HG03064 (cell line): ENCODE measurements at regions not wholly inside any gene's neighbourhood (a gene's known extent, or its start where the extent isn't known, plus 50 kb on each side); places are given as distances from the start of the nearest gene placed in this dataset.
"Not testable (repeated sequence)": the region's sequence is repeated elsewhere in the genome, so short reads cannot be mapped to it uniquely, and the experiment has no call there.

Experiments
- ATAC-seq: cut with Tn5 transposase; IDR thresholded peaks from one replicate; pipeline ENCODE4 v1.9.1; 2021; ENCODE audit warnings: low read depth; ENCODE audit not compliant: unreplicated experiment

DNA sequence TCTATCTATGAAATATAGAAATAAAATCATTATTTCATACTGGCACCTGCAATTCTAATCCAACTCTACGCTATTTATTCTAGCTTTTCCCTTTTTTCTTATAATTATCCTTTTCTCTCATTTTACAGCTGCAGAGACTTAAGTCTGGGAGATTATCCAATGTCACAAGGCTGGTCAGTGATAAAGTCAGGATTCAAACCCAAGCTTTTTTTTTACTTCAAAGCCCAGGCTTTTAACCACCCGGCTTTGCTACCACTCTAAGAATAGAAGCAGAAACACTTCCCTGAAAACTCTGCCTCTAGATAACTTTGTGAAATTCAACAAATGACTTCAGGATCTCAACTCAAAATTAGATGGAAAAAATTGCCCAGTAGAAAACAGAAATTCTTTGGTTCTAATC is 552.5 kb downstream of the IPMK start:
- ATAC-seq = no peak

DNA sequence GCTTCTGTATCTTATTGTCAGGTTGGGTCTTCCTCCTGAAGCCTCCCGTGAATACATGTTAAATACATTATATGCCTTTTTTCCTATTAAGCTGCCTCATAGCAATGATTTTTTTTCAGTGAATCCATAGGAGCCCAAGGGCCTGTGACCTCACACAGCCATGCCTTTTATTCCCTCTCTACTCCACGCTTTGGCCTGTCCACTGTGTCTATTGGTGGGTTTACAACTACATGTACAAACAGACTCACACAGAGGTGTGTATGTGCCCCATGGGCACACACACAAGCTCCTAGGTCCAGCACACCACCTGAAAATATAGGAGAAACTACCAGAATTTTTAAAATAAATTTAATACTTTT is 560.4 kb downstream of the IPMK start:
- no peak for ATAC-seq

DNA sequence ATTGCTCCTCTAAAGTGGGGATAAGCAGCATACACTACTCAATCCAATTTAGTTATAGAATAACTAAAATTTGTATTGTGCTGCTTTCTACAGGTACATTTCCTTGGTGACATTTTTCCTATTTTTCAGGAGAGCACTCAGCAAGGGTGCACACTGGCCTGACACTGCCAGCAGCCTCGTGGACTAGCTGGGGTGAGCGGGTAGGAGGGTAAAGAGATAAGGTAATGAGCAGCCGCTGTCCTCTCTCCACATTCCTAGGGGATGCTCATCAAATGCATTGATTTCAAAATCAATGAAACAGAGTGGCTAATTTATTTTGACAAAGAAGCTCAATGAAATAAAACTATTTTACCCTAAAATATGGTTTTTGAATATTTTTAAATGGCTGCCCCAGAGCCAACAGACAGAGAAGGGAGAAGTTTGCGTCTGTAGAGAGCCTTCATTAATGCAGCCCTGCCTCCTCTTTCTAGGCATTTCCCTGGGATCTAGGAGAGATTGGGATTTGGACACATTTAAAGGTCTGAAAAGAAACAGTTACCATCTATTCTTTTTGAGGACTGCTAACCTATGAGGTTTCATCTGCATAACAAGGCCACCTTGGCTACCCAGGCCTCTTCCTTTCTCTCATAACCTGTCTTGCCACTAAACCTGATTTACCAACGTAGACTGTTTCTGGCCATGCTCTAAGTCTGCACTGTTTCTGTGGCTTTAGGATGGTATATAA is 561.0 kb downstream of the IPMK start:
- ATAC-seq = no peak

DNA sequence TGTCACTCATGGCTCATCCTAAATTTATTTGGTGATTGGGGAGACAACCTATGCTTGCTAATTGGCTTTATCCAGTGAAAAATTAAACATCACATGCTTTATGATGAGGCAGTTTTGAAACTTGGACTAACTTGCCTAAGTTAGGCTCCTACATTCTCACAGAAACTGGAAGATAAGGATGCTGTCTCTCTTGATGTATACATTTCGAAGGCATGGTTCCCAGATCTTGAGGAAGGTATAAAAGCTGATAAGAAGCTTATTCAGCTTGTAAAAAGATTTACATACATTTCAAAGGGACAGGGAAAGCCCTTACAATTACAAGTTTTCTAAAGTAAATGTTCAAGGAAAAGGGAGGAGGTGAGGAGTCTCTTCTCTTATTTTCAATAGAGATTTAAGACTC is 561.7 kb downstream of the IPMK start:
- no peak for ATAC-seq

DNA sequence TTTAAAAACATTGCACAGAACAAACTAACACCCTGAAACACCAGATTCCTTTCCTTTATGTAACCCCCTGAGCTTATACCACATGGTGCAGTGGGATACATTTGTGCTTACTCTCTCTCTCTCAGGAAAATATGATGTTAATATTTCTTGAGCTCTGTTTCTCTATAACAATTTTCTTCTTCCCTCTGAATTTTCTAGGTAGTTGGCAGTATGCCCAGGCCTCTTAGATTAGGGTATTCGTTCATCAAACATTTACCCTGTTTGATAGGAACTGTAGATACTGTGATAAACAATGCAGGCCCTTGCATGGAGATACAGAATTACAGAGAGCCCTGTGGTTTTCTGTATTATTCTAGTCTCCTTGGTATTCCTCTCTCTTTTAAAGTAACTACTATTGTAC is 567.8 kb downstream of the IPMK start:
- no peak for ATAC-seq

DNA sequence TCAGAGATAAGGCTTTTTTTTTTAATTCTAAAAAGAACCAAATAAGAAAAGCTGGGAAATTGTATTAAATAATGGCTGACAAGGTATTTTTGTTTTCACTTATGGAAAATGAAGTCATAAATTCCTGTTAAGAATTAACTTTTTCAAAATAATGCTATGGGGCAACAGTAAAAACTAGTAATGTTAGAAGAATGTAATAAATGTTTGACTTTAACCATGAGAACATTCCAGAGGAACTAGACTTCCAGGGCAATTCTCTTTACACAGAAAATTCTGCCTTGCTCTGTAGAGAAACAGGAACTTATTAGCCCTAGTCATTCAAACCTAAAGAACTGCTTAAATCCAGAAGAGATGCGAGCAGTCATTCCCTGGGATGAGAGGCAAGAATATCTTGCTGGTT is 571.1 kb downstream of the IPMK start:
- ATAC-seq = no peak

DNA sequence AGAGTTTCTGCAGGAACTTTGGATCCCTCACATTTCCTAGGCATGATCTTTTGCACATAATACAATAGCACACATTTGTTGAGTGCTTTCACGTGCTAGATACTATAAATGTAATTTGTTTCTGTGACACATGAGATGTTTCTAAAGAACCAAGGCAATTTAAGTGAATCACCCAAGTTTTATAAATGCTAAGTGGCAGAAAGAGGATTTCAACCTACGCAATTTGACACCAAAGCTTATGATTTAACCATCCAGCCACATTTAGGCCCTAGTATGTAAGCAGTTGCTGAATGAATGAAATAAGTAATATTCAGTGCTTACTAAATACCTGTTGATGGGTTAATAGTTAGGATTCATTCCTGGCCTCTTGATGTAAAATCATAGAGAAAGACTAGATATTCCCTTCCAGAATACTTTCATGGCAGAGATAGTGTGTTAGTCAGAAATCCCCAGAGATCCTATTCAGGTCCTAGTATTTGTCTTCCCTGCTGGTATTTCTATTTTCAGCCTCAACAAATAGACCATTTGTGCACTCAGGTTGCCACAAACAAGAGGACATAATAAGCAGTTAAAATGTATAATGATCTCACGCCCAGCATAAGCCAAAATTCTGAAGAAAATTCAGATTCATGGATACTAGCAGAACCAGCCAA is 572.6 kb downstream of the IPMK start:
- ATAC-seq = no peak

DNA sequence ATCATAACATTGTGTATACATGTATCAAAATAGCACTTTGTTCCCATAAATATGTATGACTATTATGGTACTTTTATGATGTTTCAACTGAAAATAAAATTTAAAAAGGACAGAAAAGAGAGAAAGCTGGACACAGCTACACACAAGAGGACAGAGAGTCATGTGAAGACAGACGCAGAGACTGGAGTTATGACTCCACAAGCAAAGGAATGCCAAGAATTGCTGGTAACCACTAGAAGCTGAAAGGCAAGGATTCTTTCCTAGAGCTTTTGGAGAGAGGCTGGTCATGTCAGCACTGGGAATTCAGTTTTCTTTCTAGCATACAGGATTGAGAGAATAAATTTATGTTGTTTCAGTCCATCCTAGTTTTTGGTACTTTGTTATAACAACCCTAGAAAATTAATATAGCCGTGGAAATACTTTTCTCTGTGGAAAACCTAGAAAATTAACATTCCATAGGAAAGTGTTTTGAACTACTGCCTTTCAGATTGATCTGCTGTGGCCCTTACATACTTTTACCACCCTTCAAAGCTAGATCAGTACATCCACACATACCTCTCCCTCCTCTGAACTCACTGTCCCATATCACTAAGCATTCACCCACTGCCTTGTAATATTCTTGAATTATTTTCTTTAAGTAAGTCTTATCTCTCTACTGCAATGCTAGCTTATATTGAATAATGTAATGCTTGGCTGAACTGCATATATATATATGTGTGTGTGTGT is 575.3 kb downstream of the IPMK start:
- no peak for ATAC-seq

DNA sequence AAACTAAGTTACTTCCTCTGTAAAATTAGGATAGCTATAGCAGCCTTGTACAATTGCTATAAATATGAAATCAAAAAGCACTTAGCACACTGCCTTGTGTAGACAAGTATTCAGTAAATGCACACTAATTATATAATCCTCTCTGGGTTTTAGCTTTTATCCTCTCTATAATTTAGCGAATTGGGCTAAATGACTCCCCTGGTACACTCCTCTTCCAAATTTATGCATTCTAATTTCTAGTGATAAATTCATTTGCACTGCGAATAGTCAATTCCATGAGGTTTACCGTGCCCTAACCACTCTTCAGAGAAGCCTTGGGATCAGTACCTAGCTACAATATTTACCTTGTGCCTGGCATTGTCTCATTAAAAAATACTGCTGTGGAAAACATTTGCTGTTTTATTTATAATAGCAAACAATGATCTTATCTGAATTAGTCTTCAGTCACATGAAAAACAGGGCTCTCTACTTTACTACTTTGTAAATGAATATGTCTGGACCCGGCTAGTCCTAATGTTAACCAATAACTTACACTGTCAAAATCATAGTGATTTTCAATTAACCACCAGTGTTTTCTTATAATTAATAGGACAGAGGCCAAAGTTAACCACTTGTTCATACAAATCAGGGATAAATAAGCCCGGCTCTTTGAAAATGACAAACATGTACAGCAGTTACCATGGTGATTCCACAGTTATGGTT is 577.9 kb downstream of the IPMK start:
- no peak for ATAC-seq

DNA sequence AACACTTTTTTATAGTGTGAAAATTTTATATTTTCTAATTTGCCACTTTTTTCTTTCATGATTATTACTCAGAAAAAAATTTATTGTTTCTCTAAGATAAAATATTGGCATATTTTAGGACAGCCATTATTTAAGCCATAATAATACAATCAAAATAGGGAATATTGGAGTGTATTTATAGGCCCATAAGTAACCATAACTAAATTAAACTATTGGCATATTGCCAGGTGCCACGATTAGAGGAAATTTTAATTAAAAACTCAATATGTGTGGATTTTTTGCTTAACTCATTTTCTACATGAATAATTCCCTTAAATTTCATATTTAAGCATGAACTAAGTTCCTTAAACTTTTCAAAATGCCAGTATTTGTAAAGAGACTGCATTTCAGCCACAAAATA is 587.8 kb downstream of the IPMK start:
- no peak for ATAC-seq

DNA sequence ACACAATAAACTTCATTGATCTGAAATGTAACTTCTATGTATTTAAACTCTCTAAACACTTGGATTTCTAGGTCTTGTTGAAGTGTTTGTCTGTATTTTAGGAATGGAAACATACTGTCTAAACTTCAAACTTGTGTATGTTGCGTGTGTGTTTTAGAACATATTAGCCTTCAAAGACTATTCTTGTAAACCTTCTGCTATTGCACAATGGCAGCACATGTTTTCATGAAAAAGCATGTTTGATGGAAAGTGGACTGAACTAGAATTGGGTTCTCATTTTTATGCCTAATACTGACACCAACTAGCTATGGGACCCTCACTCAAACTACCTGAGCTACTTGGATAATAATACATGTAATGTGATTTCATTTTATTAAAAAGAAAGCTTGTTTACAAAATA is 592.6 kb downstream of the IPMK start:
- ATAC-seq = no peak

DNA sequence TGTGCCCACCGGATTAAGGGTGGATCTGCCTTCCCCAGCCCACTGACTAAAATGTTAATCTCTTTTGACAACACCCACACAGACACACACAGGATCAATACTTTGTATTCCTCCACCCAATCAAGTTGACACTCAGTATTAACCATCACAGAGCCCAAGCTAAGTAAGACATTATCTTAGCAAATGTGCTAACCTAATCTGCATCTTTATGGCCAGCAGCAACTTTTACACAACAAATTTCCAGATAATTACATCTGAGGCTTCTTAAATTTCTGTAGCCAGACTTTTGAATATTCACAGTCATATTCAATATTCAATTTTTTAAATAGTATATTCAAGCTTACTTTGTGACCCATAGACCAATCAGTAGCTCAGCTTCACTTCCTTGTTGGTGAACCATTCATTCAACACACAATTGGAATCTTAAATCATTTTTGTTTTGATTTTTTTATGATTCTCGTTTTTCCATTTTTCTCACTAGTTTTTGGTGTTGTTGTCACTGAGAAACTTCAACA is 594.2 kb downstream of the IPMK start:
- no peak for ATAC-seq

DNA sequence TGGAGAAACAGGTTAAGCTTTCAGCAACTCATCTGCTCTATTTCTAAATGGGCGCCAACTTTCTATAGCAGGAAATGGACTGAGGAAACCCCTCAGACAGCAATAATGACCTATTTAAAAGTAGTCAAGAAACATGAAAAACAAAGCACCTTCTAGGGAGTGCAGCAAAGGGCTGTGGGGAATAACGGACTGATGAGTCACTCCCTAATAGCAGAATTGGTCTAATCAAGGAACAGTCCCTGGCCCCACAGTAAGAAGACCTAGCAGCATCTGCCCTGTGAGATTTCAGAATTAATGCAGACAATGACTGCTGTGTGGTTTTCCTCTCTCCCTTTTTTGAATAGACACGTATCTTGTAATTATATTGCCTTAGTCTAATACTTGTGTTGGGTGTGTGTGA is 602.9 kb downstream of the IPMK start:
- ATAC-seq = no peak

DNA sequence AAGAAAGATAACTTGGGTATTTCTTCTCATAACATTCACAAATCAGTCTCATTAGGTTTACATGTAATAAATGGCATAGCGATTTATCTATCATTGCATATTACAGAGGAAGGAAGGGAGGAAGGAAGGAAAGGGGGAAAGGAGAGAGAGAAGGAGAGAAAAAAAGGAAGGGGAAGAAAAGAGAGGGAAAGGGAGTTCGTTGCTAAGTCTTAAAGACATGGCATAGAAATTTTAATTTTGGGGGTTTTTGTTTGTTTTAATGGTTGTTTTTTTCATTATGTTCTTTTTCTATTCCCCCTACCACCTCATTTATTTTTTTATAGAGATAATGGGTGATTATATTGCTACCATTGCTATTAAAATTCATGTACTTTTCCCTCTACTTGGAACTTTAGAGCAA is 604.3 kb downstream of the IPMK start:
- no peak for ATAC-seq

DNA sequence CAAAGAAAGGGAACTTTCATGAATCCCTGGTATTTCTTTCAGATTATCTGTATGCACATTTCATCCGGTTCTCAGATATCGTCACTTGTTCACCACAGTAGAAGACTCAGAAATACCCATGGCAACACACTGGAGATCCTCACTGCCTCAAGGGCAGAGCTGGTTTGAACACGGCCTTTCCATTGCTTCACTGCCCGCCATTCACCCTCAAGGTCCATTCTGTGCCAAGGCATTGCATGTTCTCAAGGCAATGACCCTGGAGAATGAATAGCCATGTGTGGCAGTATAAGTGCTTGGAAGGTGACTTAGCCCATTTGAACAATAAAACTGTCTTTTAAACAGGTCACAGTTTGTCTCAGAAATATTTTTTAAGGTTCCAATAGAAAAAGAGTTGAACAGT is 606.5 kb downstream of the IPMK start:
- no peak for ATAC-seq

DNA sequence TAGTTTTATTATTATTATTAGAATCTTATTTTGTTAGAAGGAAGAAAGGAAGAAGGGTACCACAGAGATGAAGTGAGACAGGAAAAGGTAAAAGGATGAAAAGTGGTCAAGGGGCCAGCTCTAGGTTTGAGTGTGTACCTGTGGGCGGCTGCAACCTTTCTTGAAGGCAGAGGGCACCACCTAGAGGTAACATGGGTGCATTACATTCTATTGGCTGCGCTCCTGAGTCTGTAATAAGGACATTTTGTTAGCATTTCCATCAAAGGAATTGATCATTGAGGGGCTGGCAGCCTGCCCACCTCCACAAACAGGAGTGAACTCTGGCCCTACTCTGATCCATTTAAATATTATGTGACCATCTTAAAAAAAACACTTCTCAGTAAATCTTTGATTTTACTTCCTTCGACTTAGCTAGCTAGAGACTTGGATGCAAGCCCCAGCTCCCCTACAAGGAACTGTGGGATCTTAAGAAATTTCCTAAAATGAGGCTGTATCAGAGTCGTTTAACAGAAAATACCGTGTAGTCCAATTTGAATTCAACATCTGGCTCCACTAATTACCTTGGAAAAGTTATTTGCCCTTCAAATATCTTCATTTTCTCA is 610.4 kb downstream of the IPMK start:
- peak; percentile 90 for ATAC-seq

DNA sequence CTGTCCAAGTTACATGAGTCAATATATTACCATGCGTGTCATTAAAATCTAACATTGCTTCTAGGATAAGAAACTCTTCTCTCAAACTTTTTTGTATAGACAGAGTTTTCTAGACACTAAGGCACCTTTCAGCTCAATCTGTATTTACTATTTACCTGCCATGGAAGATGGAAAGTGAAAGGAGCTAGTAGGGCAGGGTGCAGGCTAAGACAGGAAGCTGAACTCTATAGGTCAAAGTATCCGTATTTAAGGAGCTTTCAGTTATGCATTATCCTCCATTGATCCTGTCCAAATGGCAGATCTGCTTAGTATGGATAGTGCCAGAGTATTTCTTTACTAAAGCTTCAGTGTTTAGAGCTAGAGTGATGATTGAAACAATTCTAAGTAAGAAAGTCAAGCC is 612.8 kb downstream of the IPMK start:
- ATAC-seq = no peak

DNA sequence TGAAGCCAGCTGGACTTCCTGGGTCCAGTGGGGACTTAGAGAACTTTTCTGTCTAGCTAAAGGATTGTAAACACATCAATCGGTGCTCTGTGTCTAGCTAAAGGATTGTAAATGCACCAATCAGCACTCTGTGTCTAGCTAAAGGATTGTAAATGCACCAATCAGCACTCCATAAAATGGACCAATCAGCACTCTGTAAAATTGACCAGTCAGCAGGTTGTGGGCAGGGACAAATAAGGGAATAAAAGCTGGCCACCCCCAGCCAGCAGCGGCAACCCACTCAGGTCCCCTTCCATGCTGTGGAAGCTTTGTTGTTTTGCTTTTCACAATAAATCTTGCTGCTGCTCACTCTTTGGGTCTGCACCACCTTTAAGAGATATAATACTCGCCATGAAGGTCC is 622.6 kb downstream of the IPMK start:
- not testable (repeated sequence) for ATAC-seq

DNA sequence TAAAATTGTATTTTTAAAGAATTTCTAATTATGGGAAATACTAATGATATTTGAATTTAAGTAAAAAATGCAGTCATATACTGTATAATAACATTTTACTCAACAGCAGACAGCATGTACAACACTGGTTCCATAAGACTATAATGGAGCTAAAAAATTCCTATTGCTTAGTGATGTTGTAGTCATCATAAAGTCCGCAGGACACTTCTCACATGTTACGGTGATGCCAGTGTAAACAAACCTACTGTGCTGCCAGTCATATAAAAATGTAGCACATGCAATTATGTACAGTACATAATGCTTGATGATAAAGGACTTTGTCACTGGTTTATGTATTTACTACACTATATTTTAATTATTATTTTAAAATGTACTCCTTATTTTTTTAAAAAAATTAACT is 629.3 kb downstream of the IPMK start:
- ATAC-seq = no peak

DNA sequence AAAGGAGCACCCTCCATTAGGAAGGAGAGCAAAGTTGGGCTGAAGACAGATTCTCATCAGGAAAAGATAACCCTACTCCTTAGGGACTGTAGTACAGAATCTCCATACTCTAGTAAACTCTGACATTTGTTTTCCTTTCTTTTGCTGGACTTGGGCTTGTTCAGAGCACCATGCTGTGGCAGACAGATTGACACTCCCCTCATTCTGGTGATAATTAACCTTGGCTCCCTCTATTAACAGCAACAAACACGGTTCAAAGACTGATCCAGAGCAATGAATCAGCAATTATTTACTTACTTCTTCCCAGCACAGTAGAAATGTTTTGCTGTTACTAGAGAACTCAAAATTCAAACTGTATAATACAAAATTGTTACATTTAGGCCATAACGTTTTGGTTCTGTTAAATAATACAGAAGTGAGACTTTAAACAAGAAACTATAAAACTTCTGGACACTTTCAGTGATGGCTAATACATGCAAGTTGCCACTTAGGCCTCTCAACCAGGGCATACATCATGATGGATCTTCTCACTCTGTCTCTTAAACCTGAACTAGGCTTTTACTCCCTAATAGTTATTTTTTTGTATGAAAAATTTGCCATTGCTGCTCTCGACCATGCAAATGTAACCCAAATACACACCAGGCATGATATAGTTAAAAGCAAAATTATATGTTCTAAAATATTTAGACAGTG is 639.0 kb downstream of the IPMK start:
- no peak for ATAC-seq
